ENCODE measurements at regions not wholly inside any gene's neighbourhood (a gene's known extent, or its start where the extent isn't known, plus 50 kb on each side); places are given as distances from the start of the nearest gene placed in this dataset.

- Histone ChIP-seq H3K9me3 (no peaks in the 10 kb centered on the region), H3K4me1 (no peaks in the 10 kb centered on the region), H3K36me3 (no peaks in the 10 kb centered on the region), H3K27ac (no peak overlapping the region), H3K4me3 (no peak overlapping the region), H3K27me3 (no peaks in the 10 kb centered on the region)
- no peak for DNase-seq
- no peak for TF ChIP-seq CTCF (IDR thresholded peaks at IDR 0.05)
- TF ChIP-seq POLR2A (IDR thresholded peaks at IDR 0.05), result no peak
- intact Hi-C loops (cut with DNase I; ENCODE audit: low total_unique reads), result no loop called here
These were observed 359.3 kb downstream of the SH2D4B start for GRCh38 chr10:80896959-80897358.

- DNase-seq, result no peak
- no peak overlapping the region for H3K4me3 ChIP-seq
- H3K9me3 ChIP-seq, result no peaks in the 10 kb centered on the region
- H3K27me3 ChIP-seq, result no peaks in the 10 kb centered on the region
- no peak overlapping the region for H3K27ac ChIP-seq
- no peaks in the 10 kb centered on the region for H3K4me1 ChIP-seq
- no peaks in the 10 kb centered on the region for H3K36me3 ChIP-seq
- TF ChIP-seq POLR2A (IDR thresholded peaks at IDR 0.05), result no peak
- no peak for TF ChIP-seq CTCF (IDR thresholded peaks at IDR 0.05)
- intact Hi-C loops (cut with DNase I; ENCODE audit: low total_unique reads), result no loop called here
These were observed 363.0 kb downstream of the SH2D4B start for GRCh38 chr10:80900661-80901060.

- Histone ChIP-seq H3K27ac (no peak overlapping the region), H3K36me3 (no peaks in the 10 kb centered on the region), H3K4me3 (no peak overlapping the region), H3K27me3 (no peaks in the 10 kb centered on the region), H3K9me3 (no peaks in the 10 kb centered on the region), H3K4me1 (no peaks in the 10 kb centered on the region)
- intact Hi-C loops (cut with DNase I; ENCODE audit: low total_unique reads), result no loop called here
- TF ChIP-seq POLR2A (IDR thresholded peaks at IDR 0.05) (no peak), CTCF (IDR thresholded peaks at IDR 0.05) (no peak)
- no peak for DNase-seq
These were observed 370.9 kb downstream of the SH2D4B start for GRCh38 chr10:80908611-80909010.

- no peaks in the 10 kb centered on the region for H3K4me1 ChIP-seq
- no peak overlapping the region for H3K27ac ChIP-seq
- TF ChIP-seq CTCF (IDR thresholded peaks at IDR 0.05) (no peak), POLR2A (IDR thresholded peaks at IDR 0.05) (no peak)
- H3K9me3 ChIP-seq, result no peaks in the 10 kb centered on the region
- no peaks in the 10 kb centered on the region for H3K27me3 ChIP-seq
- DNase-seq, result no peak
- intact Hi-C loops (cut with DNase I; ENCODE audit: low total_unique reads), result no loop called here
- H3K4me3 ChIP-seq, result no peak overlapping the region
- H3K36me3 ChIP-seq, result no peaks in the 10 kb centered on the region
These were observed 371.6 kb downstream of the SH2D4B start for GRCh38 chr10:80909254-80909653.

- no peak for DNase-seq
- TF ChIP-seq POLR2A (IDR thresholded peaks at IDR 0.05) (no peak), CTCF (IDR thresholded peaks at IDR 0.05) (no peak)
- Histone ChIP-seq H3K36me3 (no peaks in the 10 kb centered on the region), H3K4me1 (no peaks in the 10 kb centered on the region), H3K27me3 (no peaks in the 10 kb centered on the region), H3K27ac (no peak overlapping the region), H3K9me3 (no peaks in the 10 kb centered on the region), H3K4me3 (no peak overlapping the region)
- intact Hi-C loops (cut with DNase I; ENCODE audit: low total_unique reads), result no loop called here
These were observed 379.9 kb downstream of the SH2D4B start for GRCh38 chr10:80917636-80918035.

Data from uterus (tissue), 3 donors.